ENCODE measurements at regions not wholly inside any gene's neighbourhood (a gene's known extent, or its start where the extent isn't known, plus 50 kb on each side); places are given as distances from the start of the nearest gene placed in this dataset.

GRCh38 chr3:74463515-74463914 lies 150.9 kb downstream of the CNTN3 start:
- no peak for TF ChIP-seq POLR2AphosphoS5 (IDR thresholded peaks at IDR 0.05; ENCODE audit: low read depth, low read length)
- TF ChIP-seq TAF1 (IDR thresholded peaks at IDR 0.05; ENCODE audit: borderline replicate concordance, insufficient read depth, low read length) = no peak
- no peak for TF ChIP-seq REST (IDR thresholded peaks at IDR 0.05; ENCODE audit: insufficient read depth in 1 of 2, low read depth in 2 of 2, low read length in 2 of 2)

Measured in PFSK-1 (cell line).